Type B pancreatic cell (in vitro differentiated cells): ENCODE measurements at regions not wholly inside any gene's neighbourhood (a gene's known extent, or its start where the extent isn't known, plus 50 kb on each side); places are given as distances from the start of the nearest gene placed in this dataset.
"Not testable (repeated sequence)": the region's sequence is repeated elsewhere in the genome, so short reads cannot be mapped to it uniquely, and the experiment has no call there.

ENCODE experiments used
- DNase-seq: peaks from one replicate; pipeline ENCODE4 v3.0.0; 2021; ENCODE audit warnings: mixed read lengths; ENCODE audit not compliant: unreplicated experiment; ENCODE audit errors: extremely low spot score
- H3K27ac Mint-ChIP-seq: 2 replicates; pipeline ENCODE4 v1.8.0; 2021; ENCODE audit warnings: mild to moderate bottlenecking, mixed read lengths
- H3K27me3 Mint-ChIP-seq: 2 replicates; pipeline ENCODE4 v1.8.0; 2021; ENCODE audit warnings: mixed read lengths
- H3K36me3 Mint-ChIP-seq: 2 replicates; pipeline ENCODE4 v1.8.0; 2021; ENCODE audit warnings: mixed read lengths
- H3K4me1 Mint-ChIP-seq: one replicate; pipeline ENCODE4 v1.8.0; 2021; ENCODE audit warnings: mixed read lengths; ENCODE audit not compliant: unreplicated experiment
- H3K4me3 Mint-ChIP-seq: 2 replicates; pipeline ENCODE4 v1.8.0; 2021; ENCODE audit warnings: mild to moderate bottlenecking, mixed read lengths
- H3K9me3 Mint-ChIP-seq: 2 replicates; pipeline ENCODE4 v1.8.0; 2021; ENCODE audit warnings: mixed read lengths
- TF ChIP-seq, protein P1 (sequence below): fragments of 200-600 bp; sonication (generic); conservative IDR thresholded peaks from 2 replicates; pipeline ENCODE4 v1.5.0; 2021; ENCODE audit warnings: antibody characterized with exemption, mild to moderate bottlenecking

- TF ChIP-seq, protein P1, sequence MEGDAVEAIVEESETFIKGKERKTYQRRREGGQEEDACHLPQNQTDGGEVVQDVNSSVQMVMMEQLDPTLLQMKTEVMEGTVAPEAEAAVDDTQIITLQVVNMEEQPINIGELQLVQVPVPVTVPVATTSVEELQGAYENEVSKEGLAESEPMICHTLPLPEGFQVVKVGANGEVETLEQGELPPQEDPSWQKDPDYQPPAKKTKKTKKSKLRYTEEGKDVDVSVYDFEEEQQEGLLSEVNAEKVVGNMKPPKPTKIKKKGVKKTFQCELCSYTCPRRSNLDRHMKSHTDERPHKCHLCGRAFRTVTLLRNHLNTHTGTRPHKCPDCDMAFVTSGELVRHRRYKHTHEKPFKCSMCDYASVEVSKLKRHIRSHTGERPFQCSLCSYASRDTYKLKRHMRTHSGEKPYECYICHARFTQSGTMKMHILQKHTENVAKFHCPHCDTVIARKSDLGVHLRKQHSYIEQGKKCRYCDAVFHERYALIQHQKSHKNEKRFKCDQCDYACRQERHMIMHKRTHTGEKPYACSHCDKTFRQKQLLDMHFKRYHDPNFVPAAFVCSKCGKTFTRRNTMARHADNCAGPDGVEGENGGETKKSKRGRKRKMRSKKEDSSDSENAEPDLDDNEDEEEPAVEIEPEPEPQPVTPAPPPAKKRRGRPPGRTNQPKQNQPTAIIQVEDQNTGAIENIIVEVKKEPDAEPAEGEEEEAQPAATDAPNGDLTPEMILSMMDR = no peak
- Mint-ChIP-seq H3K27ac (no peak overlapping the region), H3K4me1 (no peaks in the 10 kb centered on the region), H3K36me3 (no peaks in the 10 kb centered on the region), H3K27me3 (no peaks in the 10 kb centered on the region), H3K9me3 (peaks cover 4% of the 10 kb centered on the region), H3K4me3 (no peak overlapping the region)
- no peak for DNase-seq
Measured at GRCh38 chr6:47180633-47181032, 129.1 kb downstream of the TNFRSF21 start.

GRCh38 chr6:47179286-47179685 lies 130.4 kb downstream of the TNFRSF21 start:
- H3K4me3 Mint-ChIP-seq = no peak overlapping the region
- DNase-seq = no peak
- H3K27ac Mint-ChIP-seq = no peak overlapping the region
- H3K27me3 Mint-ChIP-seq = no peaks in the 10 kb centered on the region
- H3K4me1 Mint-ChIP-seq = no peaks in the 10 kb centered on the region
- H3K9me3 Mint-ChIP-seq = peaks cover 4% of the 10 kb centered on the region
- TF ChIP-seq, protein P1 = no peak
- H3K36me3 Mint-ChIP-seq = no peaks in the 10 kb centered on the region

- no peak overlapping the region for H3K4me3 Mint-ChIP-seq
- TF ChIP-seq, protein P1 = no peak
- H3K27ac Mint-ChIP-seq = no peak overlapping the region
- no peaks in the 10 kb centered on the region for H3K27me3 Mint-ChIP-seq
- H3K9me3 Mint-ChIP-seq = no peaks in the 10 kb centered on the region
- H3K4me1 Mint-ChIP-seq = peaks cover under 1% of the 10 kb centered on the region
- H3K36me3 Mint-ChIP-seq = no peaks in the 10 kb centered on the region
- DNase-seq = no peak
Measured at GRCh38 chr6:47175656-47176055, 133.5 kb upstream of the ADGRF1 start.

- DNase-seq = no peak
- TF ChIP-seq, protein P1 = no peak
- H3K9me3 Mint-ChIP-seq = peaks cover 7% of the 10 kb centered on the region
- H3K4me1 Mint-ChIP-seq = peaks cover 12% of the 10 kb centered on the region
- no peaks in the 10 kb centered on the region for H3K27me3 Mint-ChIP-seq
- no peaks in the 10 kb centered on the region for H3K36me3 Mint-ChIP-seq
- no peak overlapping the region for H3K4me3 Mint-ChIP-seq
- no peak overlapping the region for H3K27ac Mint-ChIP-seq
Measured at GRCh38 chr6:47174502-47175023, 132.4 kb upstream of the ADGRF1 start.

GRCh38 chr6:47174063-47174462 lies 131.9 kb upstream of the ADGRF1 start:
- H3K4me1 Mint-ChIP-seq = peaks cover 12% of the 10 kb centered on the region
- not testable (repeated sequence) for H3K27ac Mint-ChIP-seq, DNase-seq, H3K9me3 Mint-ChIP-seq, H3K27me3 Mint-ChIP-seq, H3K4me3 Mint-ChIP-seq, H3K36me3 Mint-ChIP-seq

GRCh38 chr6:47173145-47173544 lies 131.0 kb upstream of the ADGRF1 start:
- not testable (repeated sequence) for H3K4me3 Mint-ChIP-seq, DNase-seq, H3K27ac Mint-ChIP-seq, H3K27me3 Mint-ChIP-seq, H3K36me3 Mint-ChIP-seq
- peaks cover 12% of the 10 kb centered on the region for H3K9me3 Mint-ChIP-seq
- peaks cover 17% of the 10 kb centered on the region for H3K4me1 Mint-ChIP-seq

- Mint-ChIP-seq H3K9me3 (peaks cover 12% of the 10 kb centered on the region), H3K36me3 (no peaks in the 10 kb centered on the region), H3K27me3 (no peaks in the 10 kb centered on the region), H3K4me1 (peaks cover 24% of the 10 kb centered on the region), H3K27ac (peak overlapping the region; percentile 42), H3K4me3 (no peak overlapping the region)
- TF ChIP-seq, protein P1 = no peak
- no peak for DNase-seq
Measured at GRCh38 chr6:47170617-47170947, 128.4 kb upstream of the ADGRF1 start.
